K562 (cell line): ENCODE measurements at regions not wholly inside any gene's neighbourhood (a gene's known extent, or its start where the extent isn't known, plus 50 kb on each side); places are given as distances from the start of the nearest gene placed in this dataset.

Source experiments
- ATAC-seq: fragments of 200-7000 bp; cut with Tn5 transposase; 3 replicates; pipeline ENCODE4 v1.9.1; 2020; ENCODE audit warnings: moderate library complexity
- BruUV-seq: library from RNA; stranded (reverse); fragments of 400-500 nt; replicated peaks from 2 replicates; lab custom pipeline; 2021; lab: Mats Ljungman, UMichigan
- CTCF ChIA-PET: fragments of 300-600 bp; formaldehyde crosslinking; extraction: SDS; loops from one replicate; lab custom pipeline; 2021; ENCODE audit warnings: low intra/inter-chr PET ratio; lab: Yijun Ruan, JAX
- POLR2A ChIA-PET: fragments of 300-600, 350-650 bp; sonication (Branson Sonifier 250); formaldehyde crosslinking; extraction: SDS; loops from one replicate; lab custom pipeline; 2021; ENCODE audit warnings: antibody characterized with exemption, inconsistent platforms; lab: Yijun Ruan, JAX
- DNase-seq, 4 experiments: peaks; one replicate each; pipeline versions ENCODE4 v3.0.0 to v3.0.0-alpha.2; 2011 to 2018; ENCODE audit warnings: low spot score in 3 of 4, mixed read lengths in 3 of 4; ENCODE audit errors: extremely low read depth in 1 of 4
- FAIRE-seq: peaks from 2 replicates; lab custom pipeline; 2011; peaks lifted over from hg19 to GRCh38; lab: Jason Lieb, UNC
- H2AFZ ChIP-seq: 2 replicates; pipeline ENCODE4 v1.6.0; 2011; ENCODE audit warnings: low read depth, low read length, control low read depth, inconsistent platforms
- H3K27ac ChIP-seq: fragments of 200-600 bp; 3 replicates; pipeline ENCODE4 v1.8.0; 2011; ENCODE audit warnings: low read depth, mild to moderate bottlenecking, control low read depth, inconsistent platforms, low read length, moderate library complexity, mixed read lengths; ENCODE audit errors: extremely low read depth
- H3K27me3 ChIP-seq, 2 experiments: fragments of 300-600 bp in 1 of 2; 2 replicates in 1 of 2; 3 replicates in 1 of 2; pipeline versions ENCODE4 v1.6.0 to v1.8.0; 2011; ENCODE audit warnings: inconsistent platforms in 2 of 2, low read length in 2 of 2, mild to moderate bottlenecking in 1 of 2, mixed read lengths in 1 of 2, moderate library complexity in 1 of 2; ENCODE audit not compliant: control insufficient read depth in 2 of 2, insufficient read depth in 2 of 2
- H3K36me3 ChIP-seq: fragments of 300-600 bp; 3 replicates; pipeline ENCODE4 v1.8.0; 2011; ENCODE audit warnings: mild to moderate bottlenecking, low read length, inconsistent platforms; ENCODE audit not compliant: control insufficient read depth, insufficient read depth
- H3K4me1 ChIP-seq, 2 experiments: fragments of 200-600 bp in 1 of 2; replicated peaks in 1 of 2; 2 replicates in 1 of 2; 3 replicates in 1 of 2; pipeline versions ENCODE4 v1.5.1 to v1.8.0; 2011; ENCODE audit warnings: inconsistent platforms in 2 of 2, low read length in 2 of 2, mild to moderate bottlenecking in 1 of 2, mixed read lengths in 1 of 2, moderate library complexity in 1 of 2; ENCODE audit not compliant: control insufficient read depth in 2 of 2, insufficient read depth in 2 of 2
- H3K4me2 ChIP-seq: 2 replicates; pipeline ENCODE4 v1.6.1; 2011; ENCODE audit warnings: low read length, control low read depth, inconsistent platforms, mixed read lengths; ENCODE audit not compliant: insufficient read depth
- H3K4me3 ChIP-seq: fragments of 200-600 bp; sonication (generic), shearing (Covaris generic); 2 replicates; pipeline ENCODE4 v1.5.1; 2016; ENCODE audit warnings: control low read depth, inconsistent platforms
- H3K79me2 ChIP-seq: fragments of 200-600 bp; 3 replicates; pipeline ENCODE4 v1.8.0; 2011; ENCODE audit warnings: low read length, inconsistent platforms; ENCODE audit not compliant: control insufficient read depth, insufficient read depth
- H3K9ac ChIP-seq, 2 experiments: 2 replicates each; pipeline versions ENCODE4 v1.6.0 to v1.6.1; 2011; ENCODE audit warnings: low read depth in 2 of 2, low read length in 2 of 2, control low read depth in 1 of 2, inconsistent platforms in 1 of 2, mild to moderate bottlenecking in 1 of 2, mixed read lengths in 1 of 2; ENCODE audit not compliant: insufficient read depth in 1 of 2
- H3K9me1 ChIP-seq: one replicate; pipeline ENCODE4 v1.6.0; 2011; ENCODE audit warnings: inconsistent platforms, mild to moderate bottlenecking, low read length, moderate library complexity; ENCODE audit not compliant: control insufficient read depth, insufficient read depth
- H3K9me3 ChIP-seq: replicated peaks from 2 replicates; pipeline ENCODE4 v1.5.1; 2011; ENCODE audit warnings: low read depth, low read length, inconsistent platforms; ENCODE audit not compliant: control insufficient read depth, insufficient read depth
- H4K20me1 ChIP-seq: replicated peaks from 2 replicates; pipeline ENCODE4 v1.6.1; 2011; ENCODE audit warnings: low read length, inconsistent platforms, mixed read lengths; ENCODE audit not compliant: control insufficient read depth, insufficient read depth
- FOXJ2 ChIP-seq: fragments of 200-800 bp; sonication (Bioruptor generic); IDR thresholded peaks from 2 replicates; pipeline ENCODE4 v1.6.1; 2016; ENCODE audit warnings: missing genetic modification characterization, missing compliant biosample characterization
- FOXJ3 ChIP-seq: sonication (generic); formaldehyde crosslinking; IDR thresholded peaks from 2 replicates; pipeline ENCODE4 v1.4.0; 2020; ENCODE audit warnings: mild to moderate bottlenecking, missing genetic modification reagents
- POLR2AphosphoS2 ChIP-seq: IDR thresholded peaks from 2 replicates; pipeline ENCODE4 v1.6.1; 2012; ENCODE audit warnings: low read length, improper control_type of control experiment
- RFX1 ChIP-seq: fragments of 450-650 bp; IDR thresholded peaks from 2 replicates; pipeline ENCODE4 v1.6.1; 2016; ENCODE audit warnings: mild to moderate bottlenecking, moderate library complexity
- TEAD1 ChIP-seq, 2 experiments: fragments of 450-650 bp in 1 of 2; sonication (generic) in 1 of 2; formaldehyde crosslinking; IDR thresholded peaks; 2 replicates each; pipeline versions ENCODE4 v1.4.0 to v1.8.0; 2020 to 2022; ENCODE audit warnings: mild to moderate bottlenecking in 2 of 2, missing genetic modification reagents in 1 of 2
- WGBS: fragments of 100-300 bp; shearing (Covaris generic); methylation state at CpG from one replicate; pipeline ENCODE4 v1.1.6; 2016; ENCODE audit warnings: low coverage, mixed read lengths; ENCODE audit not compliant: insufficient coverage; ENCODE audit errors: missing lambda C conversion rate; 5-methylcytosine and 5-hydroxymethylcytosine counted together
- in situ Hi-C: fragments of 300-500 bp; cut with MboI; formaldehyde crosslinking; loops from 4 replicates; pipeline ENCODE4 v1.15.0; 2018; ENCODE audit warnings: inconsistent platforms, mixed read lengths
- intact Hi-C: fragments of 100-400 bp; cut with micrococcal nuclease; formaldehyde crosslinking; loops from 2 replicates; pipeline ENCODE4 v1.14.2; 2022
- TF ChIP-seq, protein P1 (sequence below): fragments of 250-450 bp; sonication (Bioruptor Pico); IDR thresholded peaks from 2 replicates; pipeline ENCODE4 v1.4.0; 2020
- TF ChIP-seq, protein P2 (sequence below): fragments of 450-650 bp; IDR thresholded peaks from 2 replicates; pipeline ENCODE4 v1.6.1; 2016; ENCODE audit warnings: low read depth

DNA sequence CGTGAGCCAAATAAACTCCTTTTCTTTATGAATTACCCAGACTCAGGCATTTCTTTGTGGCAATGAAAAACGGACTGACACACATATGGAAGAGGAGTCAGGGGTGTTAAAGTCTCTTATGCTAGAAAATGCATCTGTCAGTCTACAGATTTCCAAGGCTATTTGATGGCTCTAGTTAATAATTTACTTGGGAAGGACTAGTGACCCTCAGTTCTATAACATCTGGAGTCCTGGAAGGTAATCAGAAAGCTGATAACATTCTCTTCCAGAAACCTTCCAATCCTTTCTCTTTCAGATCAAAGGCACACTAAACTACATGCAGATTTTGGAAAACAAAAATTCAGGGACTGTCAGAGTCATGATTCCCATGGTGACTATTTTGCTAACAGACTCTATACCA, 142.0 kb upstream of the TEX13D start:
- 0% methylated on average over 2 of the region's 2 CpGs for WGBS
- H3K4me2 ChIP-seq: no peak overlapping the region
- POLR2A ChIA-PET: no interaction called here
- H3K9me1 ChIP-seq: no peaks in the 10 kb centered on the region
- H3K9ac ChIP-seq: no peak overlapping the region
- H3K79me2 ChIP-seq: no peaks in the 10 kb centered on the region
- H4K20me1 ChIP-seq: no peaks in the 10 kb centered on the region
- no peak overlapping the region for H3K4me3 ChIP-seq
- H3K36me3 ChIP-seq: no peaks in the 10 kb centered on the region
- no peaks in the 10 kb centered on the region for H3K9me3 ChIP-seq
- CTCF ChIA-PET: no interaction called here
- intact Hi-C loops: no loop called here
- in situ Hi-C loops: no loop called here
- H3K27me3 ChIP-seq: no peaks in the 10 kb centered on the region
- ATAC-seq: no peak
- no peak for FAIRE-seq
- TF ChIP-seq, protein P1, sequence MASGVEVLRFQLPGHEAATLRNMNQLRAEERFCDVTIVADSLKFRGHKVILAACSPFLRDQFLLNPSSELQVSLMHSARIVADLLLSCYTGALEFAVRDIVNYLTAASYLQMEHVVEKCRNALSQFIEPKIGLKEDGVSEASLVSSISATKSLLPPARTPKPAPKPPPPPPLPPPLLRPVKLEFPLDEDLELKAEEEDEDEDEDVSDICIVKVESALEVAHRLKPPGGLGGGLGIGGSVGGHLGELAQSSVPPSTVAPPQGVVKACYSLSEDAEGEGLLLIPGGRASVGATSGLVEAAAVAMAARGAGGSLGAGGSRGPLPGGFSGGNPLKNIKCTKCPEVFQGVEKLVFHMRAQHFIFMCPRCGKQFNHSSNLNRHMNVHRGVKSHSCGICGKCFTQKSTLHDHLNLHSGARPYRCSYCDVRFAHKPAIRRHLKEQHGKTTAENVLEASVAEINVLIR (CRISPR knock-in tag): no peak
- no peak for TF ChIP-seq TEAD1 (CRISPR knock-in tag; IDR thresholded peaks at IDR 0.05)
- no peak for TF ChIP-seq POLR2AphosphoS2
- no peak for DNase-seq
- no peak overlapping the region for H3K27ac ChIP-seq
- no TSS peak for BruUV-seq
- H3K4me1 ChIP-seq: no peaks in the 10 kb centered on the region
- 0 out of 2 replicates have a peak overlapping the region, but pooled peaks have one; percentile 32 for H2AFZ ChIP-seq

DNA sequence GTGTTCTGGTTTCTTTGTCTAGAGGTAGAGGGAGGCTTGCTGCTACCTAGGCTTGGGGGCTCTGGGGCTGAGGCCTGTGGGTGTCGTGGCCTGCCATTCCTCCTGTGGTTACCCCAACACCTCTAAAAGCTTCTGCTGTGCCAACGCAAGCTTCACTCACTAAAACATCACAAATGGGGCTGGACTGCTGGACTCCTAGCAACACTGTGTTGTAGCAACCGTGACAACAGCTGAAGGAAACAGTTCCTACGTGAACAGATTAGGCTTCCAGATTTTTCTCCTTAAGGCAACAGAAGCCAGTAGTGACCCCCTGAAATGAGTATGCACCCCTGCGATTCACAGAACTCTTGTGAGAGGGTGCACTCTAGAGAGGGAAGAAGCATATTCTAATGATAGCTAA, 138.3 kb upstream of the TEX13D start:
- no peak overlapping the region for H3K9ac ChIP-seq
- POLR2A ChIA-PET: interaction anchor here (0.7 kb wide), 1 partner anchor 323 kb away, joined by 3 read pairs; no protein-coding TSS in a partner anchor
- no peaks in the 10 kb centered on the region for H3K9me3 ChIP-seq
- peak overlapping the region; percentile 76 for H2AFZ ChIP-seq
- no peak overlapping the region for H3K27ac ChIP-seq
- H3K4me3 ChIP-seq: no peak overlapping the region
- FAIRE-seq (no peak), DNase-seq (no peak), ATAC-seq (peak; percentile 51)
- no peaks in the 10 kb centered on the region for H3K9me1 ChIP-seq
- intact Hi-C loops (no loop called here), in situ Hi-C loops (no loop called here)
- no peaks in the 10 kb centered on the region for H3K79me2 ChIP-seq
- CTCF ChIA-PET: no interaction called here
- H4K20me1 ChIP-seq: no peaks in the 10 kb centered on the region
- BruUV-seq: no TSS peak
- TF ChIP-seq RFX1 (peak; percentile 69), FOXJ2 (tag) (peak; percentile 99), FOXJ3 (CRISPR knock-in tag) (0 out of 2 replicates have a peak, but pooled peaks have one; percentile 36)
- TF ChIP-seq, protein P2, sequence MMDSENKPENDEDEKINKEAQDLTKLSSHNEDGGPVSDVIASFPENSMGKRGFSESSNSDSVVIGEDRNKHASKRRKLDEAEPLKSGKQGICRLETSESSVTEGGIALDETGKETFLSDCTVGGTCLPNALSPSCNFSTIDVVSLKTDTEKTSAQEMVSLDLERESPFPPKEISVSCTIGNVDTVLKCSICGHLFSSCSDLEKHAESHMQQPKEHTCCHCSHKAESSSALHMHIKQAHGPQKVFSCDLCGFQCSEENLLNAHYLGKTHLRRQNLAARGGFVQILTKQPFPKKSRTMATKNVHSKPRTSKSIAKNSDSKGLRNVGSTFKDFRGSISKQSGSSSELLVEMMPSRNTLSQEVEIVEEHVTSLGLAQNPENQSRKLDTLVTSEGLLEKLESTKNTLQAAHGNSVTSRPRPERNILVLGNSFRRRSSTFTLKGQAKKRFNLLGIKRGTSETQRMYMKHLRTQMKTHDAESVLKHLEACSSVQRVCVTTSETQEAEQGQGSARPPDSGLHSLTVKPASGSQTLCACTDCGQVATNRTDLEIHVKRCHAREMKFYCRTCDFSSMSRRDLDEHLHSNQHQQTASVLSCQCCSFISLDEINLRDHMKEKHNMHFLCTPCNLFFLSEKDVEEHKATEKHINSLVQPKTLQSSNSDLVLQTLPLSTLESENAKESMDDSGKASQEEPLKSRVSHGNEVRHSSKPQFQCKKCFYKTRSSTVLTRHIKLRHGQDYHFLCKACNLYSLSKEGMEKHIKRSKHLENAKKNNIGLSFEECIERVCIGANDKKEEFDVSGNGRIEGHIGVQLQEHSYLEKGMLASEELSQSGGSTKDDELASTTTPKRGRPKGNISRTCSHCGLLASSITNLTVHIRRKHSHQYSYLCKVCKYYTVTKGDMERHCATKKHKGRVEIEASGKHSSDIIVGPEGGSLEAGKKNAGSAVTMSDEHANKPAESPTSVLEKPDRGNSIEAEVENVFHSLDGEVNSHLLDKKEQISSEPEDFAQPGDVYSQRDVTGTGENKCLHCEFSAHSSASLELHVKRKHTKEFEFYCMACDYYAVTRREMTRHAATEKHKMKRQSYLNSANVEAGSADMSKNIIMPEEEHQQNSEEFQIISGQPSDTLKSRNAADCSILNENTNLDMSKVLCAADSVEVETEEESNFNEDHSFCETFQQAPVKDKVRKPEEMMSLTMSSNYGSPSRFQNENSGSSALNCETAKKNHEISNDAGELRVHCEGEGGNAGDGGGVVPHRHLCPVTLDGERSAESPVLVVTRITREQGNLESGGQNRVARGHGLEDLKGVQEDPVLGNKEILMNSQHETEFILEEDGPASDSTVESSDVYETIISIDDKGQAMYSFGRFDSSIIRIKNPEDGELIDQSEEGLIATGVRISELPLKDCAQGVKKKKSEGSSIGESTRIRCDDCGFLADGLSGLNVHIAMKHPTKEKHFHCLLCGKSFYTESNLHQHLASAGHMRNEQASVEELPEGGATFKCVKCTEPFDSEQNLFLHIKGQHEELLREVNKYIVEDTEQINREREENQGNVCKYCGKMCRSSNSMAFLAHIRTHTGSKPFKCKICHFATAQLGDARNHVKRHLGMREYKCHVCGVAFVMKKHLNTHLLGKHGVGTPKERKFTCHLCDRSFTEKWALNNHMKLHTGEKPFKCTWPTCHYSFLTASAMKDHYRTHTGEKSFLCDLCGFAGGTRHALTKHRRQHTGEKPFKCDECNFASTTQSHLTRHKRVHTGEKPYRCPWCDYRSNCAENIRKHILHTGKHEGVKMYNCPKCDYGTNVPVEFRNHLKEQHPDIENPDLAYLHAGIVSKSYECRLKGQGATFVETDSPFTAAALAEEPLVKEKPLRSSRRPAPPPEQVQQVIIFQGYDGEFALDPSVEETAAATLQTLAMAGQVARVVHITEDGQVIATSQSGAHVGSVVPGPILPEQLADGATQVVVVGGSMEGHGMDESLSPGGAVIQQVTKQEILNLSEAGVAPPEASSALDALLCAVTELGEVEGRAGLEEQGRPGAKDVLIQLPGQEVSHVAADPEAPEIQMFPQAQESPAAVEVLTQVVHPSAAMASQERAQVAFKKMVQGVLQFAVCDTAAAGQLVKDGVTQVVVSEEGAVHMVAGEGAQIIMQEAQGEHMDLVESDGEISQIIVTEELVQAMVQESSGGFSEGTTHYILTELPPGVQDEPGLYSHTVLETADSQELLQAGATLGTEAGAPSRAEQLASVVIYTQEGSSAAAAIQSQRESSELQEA: no peak
- 26% methylated on average over 5 of the region's 5 CpGs for WGBS
- no peaks in the 10 kb centered on the region for H3K36me3 ChIP-seq
- H3K4me2 ChIP-seq: no peak overlapping the region
- no peaks in the 10 kb centered on the region for H3K27me3 ChIP-seq
- no peaks in the 10 kb centered on the region for H3K4me1 ChIP-seq
